ENCODE measurements at regions not wholly inside any gene's neighbourhood (a gene's known extent, or its start where the extent isn't known, plus 50 kb on each side); places are given as distances from the start of the nearest gene placed in this dataset.

DNA sequence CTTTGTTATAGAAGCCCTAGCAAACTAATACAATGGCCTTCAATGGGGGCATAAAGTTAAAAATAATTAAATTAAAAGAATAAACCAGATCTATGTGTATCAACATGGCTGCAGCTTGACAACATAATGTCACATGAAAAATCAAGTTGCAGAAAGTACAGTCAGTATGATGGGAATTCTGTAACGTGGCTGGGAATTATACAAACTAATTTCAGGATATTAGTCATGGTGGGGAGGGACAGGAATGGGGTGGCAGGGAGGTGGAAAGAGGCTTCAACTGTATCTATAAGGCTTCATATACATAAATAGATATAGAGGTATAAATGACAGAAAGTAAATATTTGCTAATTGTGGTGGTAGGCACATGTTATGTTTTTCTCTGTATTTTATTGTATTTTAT lies 107.1 kb downstream of the UNC5CL start:
- H2BK15ac ChIP-seq (ENCODE audit: low read length), result no peak overlapping the region

More for the DNA sequence above, 107.1 kb downstream of the UNC5CL start:
- Histone ChIP-seq H3K27me3 (replicated peaks in 1 of 4; ENCODE audit: control insufficient read depth in 3 of 4, extremely low read depth in 1 of 4, insufficient read depth in 3 of 4, low read length in 3 of 4) (no peaks in the 10 kb centered on the region), H3K79me2 (ENCODE audit: control insufficient read depth in 1 of 2, insufficient read depth in 2 of 2, low read length in 2 of 2) (no peaks in the 10 kb centered on the region), H2BK12ac (ENCODE audit: low read depth, low read length) (no peak overlapping the region), H3K4me1 (replicated peaks in 1 of 4; ENCODE audit: control insufficient read depth in 3 of 4, insufficient read depth in 4 of 4, low read length in 3 of 4) (peaks cover 0 to 3% (median 0%) of the 10 kb centered on the region in 4 experiments; a peak in 2 of 7 replicates), H2BK20ac (ENCODE audit: low read length) (no peak overlapping the region), H2AFZ (ENCODE audit: low read length) (no peak overlapping the region), H3K4me3 (ENCODE audit: extremely low read depth in 1 of 4, insufficient read depth in 2 of 4, low read depth in 3 of 4, low read length in 4 of 4) (no peak overlapping the region), H3K79me1 (ENCODE audit: low read depth, low read length) (no peaks in the 10 kb centered on the region), H3K4ac (replicated peaks; ENCODE audit: insufficient read length, low read depth, low read length) (no peak overlapping the region), H2BK5ac (ENCODE audit: low read depth, low read length) (no peak overlapping the region), H3K9ac (replicated peaks in 1 of 4; ENCODE audit: extremely low read depth in 1 of 4, low read depth in 3 of 4, low read length in 3 of 4) (no peak overlapping the region), H3K23ac (ENCODE audit: insufficient read length) (no peak overlapping the region), H2BK120ac (replicated peaks; ENCODE audit: low read depth, low read length) (no peak overlapping the region), H3K36me3 (ENCODE audit: control insufficient read depth in 2 of 4, insufficient read depth in 4 of 4, low read length in 3 of 4) (no peaks in the 10 kb centered on the region), H4K5ac (ENCODE audit: insufficient read length, low read depth, low read length) (no peak overlapping the region), H3K23me2 (ENCODE audit: low read depth, low read length) (no peaks in the 10 kb centered on the region), H3K14ac (ENCODE audit: insufficient read length) (no peak overlapping the region), H3K4me2 (ENCODE audit: insufficient read depth in 1 of 2, low read depth in 2 of 2, low read length in 2 of 2) (no peak overlapping the region), H4K8ac (ENCODE audit: extremely low read depth, insufficient read depth, low read length) (no peak overlapping the region), H3K18ac (ENCODE audit: extremely low read depth, low read length) (no peak overlapping the region), H4K91ac (replicated peaks; ENCODE audit: insufficient read length, low read length) (no peak overlapping the region), H3K56ac (replicated peaks; ENCODE audit: insufficient read length, low read depth, low read length) (no peak overlapping the region), H2AK5ac (ENCODE audit: low read depth, low read length) (no peak overlapping the region), H3K9me3 (ENCODE audit: insufficient read depth in 2 of 2, low read depth in 1 of 2, low read length in 1 of 2) (no peaks in the 10 kb centered on the region), H3K27ac (ENCODE audit: low read depth, low read length) (no peak overlapping the region), H4K20me1 (replicated peaks in 1 of 2; ENCODE audit: control insufficient read depth in 1 of 2, insufficient read depth in 2 of 2, low read length in 2 of 2) (no peaks in the 10 kb centered on the region)
- no peak for DNase-seq (ENCODE audit: low read depth in 1 of 2, low spot score in 2 of 2)
- CTCF ChIA-PET (ENCODE audit: partially characterized antibody), result interaction anchor here (1.6 kb wide), 1 partner anchor 10 kb away, joined by 4 read pairs; no protein-coding TSS in a partner anchor
- WGBS, 2 experiments (ENCODE audit: extremely low coverage in 1 of 2, insufficient coverage in 1 of 2, insufficient read length in 1 of 2, insufficient replicate concordance in 2 of 2, low coverage in 1 of 2, low lambda C conversion rate in 2 of 2, missing lambda C conversion rate in 1 of 2), result 76% methylated on average over 1 of the region's 1 CpG; no CpG with 5 or more reads in 1 of the 2 experiments
- TF ChIP-seq, protein P1, sequence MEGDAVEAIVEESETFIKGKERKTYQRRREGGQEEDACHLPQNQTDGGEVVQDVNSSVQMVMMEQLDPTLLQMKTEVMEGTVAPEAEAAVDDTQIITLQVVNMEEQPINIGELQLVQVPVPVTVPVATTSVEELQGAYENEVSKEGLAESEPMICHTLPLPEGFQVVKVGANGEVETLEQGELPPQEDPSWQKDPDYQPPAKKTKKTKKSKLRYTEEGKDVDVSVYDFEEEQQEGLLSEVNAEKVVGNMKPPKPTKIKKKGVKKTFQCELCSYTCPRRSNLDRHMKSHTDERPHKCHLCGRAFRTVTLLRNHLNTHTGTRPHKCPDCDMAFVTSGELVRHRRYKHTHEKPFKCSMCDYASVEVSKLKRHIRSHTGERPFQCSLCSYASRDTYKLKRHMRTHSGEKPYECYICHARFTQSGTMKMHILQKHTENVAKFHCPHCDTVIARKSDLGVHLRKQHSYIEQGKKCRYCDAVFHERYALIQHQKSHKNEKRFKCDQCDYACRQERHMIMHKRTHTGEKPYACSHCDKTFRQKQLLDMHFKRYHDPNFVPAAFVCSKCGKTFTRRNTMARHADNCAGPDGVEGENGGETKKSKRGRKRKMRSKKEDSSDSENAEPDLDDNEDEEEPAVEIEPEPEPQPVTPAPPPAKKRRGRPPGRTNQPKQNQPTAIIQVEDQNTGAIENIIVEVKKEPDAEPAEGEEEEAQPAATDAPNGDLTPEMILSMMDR (IDR thresholded peaks at IDR 0.05; ENCODE audit: control extremely low read depth in 1 of 3, insufficient read depth in 1 of 3, low read depth in 1 of 3, low read length in 3 of 3), result no peak
- TF ChIP-seq NRF1 (IDR thresholded peaks at IDR 0.05; ENCODE audit: low read depth, low read length), result no peak
- no peak for TF ChIP-seq YY1 (IDR thresholded peaks at IDR 0.05; ENCODE audit: low read depth, low read length)
- no peak for TF ChIP-seq NANOG (IDR thresholded peaks at IDR 0.05; ENCODE audit: insufficient read depth, low read depth, low read length, poor library complexity, severe bottlenecking)
- TF ChIP-seq TBP (IDR thresholded peaks at IDR 0.05; ENCODE audit: low read depth, low read length), result no peak
- TF ChIP-seq SIX5 (IDR thresholded peaks at IDR 0.05; ENCODE audit: low read depth, low read length), result no peak
- no peak for TF ChIP-seq SIN3A (conservative IDR thresholded peaks at IDR 0.05 in 1 of 2, IDR thresholded peaks at IDR 0.05 in 1 of 2; ENCODE audit: low read depth in 1 of 2, low read length in 2 of 2)
- no peak for TF ChIP-seq JUN (IDR thresholded peaks at IDR 0.05; ENCODE audit: low read depth, low read length)
- TF ChIP-seq MAX (IDR thresholded peaks at IDR 0.05), result no peak
- POLR2A ChIA-PET (ENCODE audit: partially characterized antibody), result interaction anchor here (1.3 kb wide), 1 partner anchor 96 kb away, joined by 4 read pairs; no protein-coding TSS in a partner anchor
- FAIRE-seq, result no peak
